H9 (cell line): ENCODE measurements at regions not wholly inside any gene's neighbourhood (a gene's known extent, or its start where the extent isn't known, plus 50 kb on each side); places are given as distances from the start of the nearest gene placed in this dataset.

ENCODE experiments used
- DNase-seq: peaks from one replicate; pipeline ENCODE4 v3.0.0-alpha.2; 2017
- H2AFZ ChIP-seq: one replicate; pipeline ENCODE4 v1.6.1; 2013; ENCODE audit warnings: mild to moderate bottlenecking, low read length, control low read depth, moderate library complexity
- H2AK5ac ChIP-seq: 2 replicates; pipeline ENCODE4 v1.6.1; 2013; ENCODE audit warnings: low read length, control low read depth, mixed read lengths; ENCODE audit not compliant: insufficient read length
- H2BK120ac ChIP-seq: one replicate; pipeline ENCODE4 v1.6.1; 2013; ENCODE audit warnings: low read depth, mild to moderate bottlenecking, low read length, control low read depth, inconsistent platforms; ENCODE audit not compliant: poor library complexity, severe bottlenecking
- H2BK12ac ChIP-seq: 2 replicates; pipeline ENCODE4 v1.6.1; 2013; ENCODE audit warnings: low read length, control low read depth, mixed read lengths, low read depth; ENCODE audit not compliant: insufficient read length
- H2BK15ac ChIP-seq: 2 replicates; pipeline ENCODE4 v1.6.1; 2013; ENCODE audit warnings: low read depth, low read length, control low read depth
- H2BK20ac ChIP-seq: one replicate; pipeline ENCODE4 v1.6.1; 2013; ENCODE audit warnings: low read depth, mild to moderate bottlenecking, low read length, control low read depth, inconsistent platforms; ENCODE audit not compliant: poor library complexity, severe bottlenecking
- H2BK5ac ChIP-seq: 2 replicates; pipeline ENCODE4 v1.6.1; 2013; ENCODE audit warnings: low read length, control low read depth, mixed read lengths; ENCODE audit not compliant: insufficient read length
- H3K14ac ChIP-seq: 2 replicates; pipeline ENCODE4 v1.6.1; 2013; ENCODE audit warnings: low read length, control low read depth; ENCODE audit not compliant: insufficient read depth
- H3K18ac ChIP-seq: 2 replicates; pipeline ENCODE4 v1.6.1; 2013; ENCODE audit warnings: low read depth, mild to moderate bottlenecking, mixed read lengths, low read length, control low read depth; ENCODE audit not compliant: insufficient read length
- H3K23ac ChIP-seq: 2 replicates; pipeline ENCODE4 v1.6.1; 2013; ENCODE audit warnings: low read length, control low read depth, mixed read lengths, low read depth; ENCODE audit not compliant: insufficient read length
- H3K23me2 ChIP-seq: 2 replicates; pipeline ENCODE4 v1.6.1; 2013; ENCODE audit warnings: low read depth, mild to moderate bottlenecking, mixed read lengths, low read length, control low read depth; ENCODE audit not compliant: insufficient read length, poor library complexity, severe bottlenecking
- H3K27ac ChIP-seq: 2 replicates; pipeline ENCODE4 v1.5.1; 2013; ENCODE audit warnings: low read length, control low read depth, mixed read lengths, low read depth; ENCODE audit not compliant: insufficient read length
- H3K27me3 ChIP-seq: 2 replicates; pipeline ENCODE4 v1.6.1; 2013; ENCODE audit warnings: low read length, control low read depth, inconsistent platforms; ENCODE audit not compliant: insufficient read depth
- H3K4ac ChIP-seq: 2 replicates; pipeline ENCODE4 v1.6.1; 2013; ENCODE audit warnings: low read depth, mild to moderate bottlenecking, control low read depth, inconsistent platforms, low read length, moderate library complexity
- H3K4me1 ChIP-seq: 2 replicates; pipeline ENCODE4 v1.6.1; 2013; ENCODE audit warnings: low read length, control low read depth, inconsistent platforms; ENCODE audit not compliant: insufficient read depth
- H3K4me2 ChIP-seq: 2 replicates; pipeline ENCODE4 v1.6.1; 2013; ENCODE audit warnings: low read length, control low read depth, mixed read lengths; ENCODE audit not compliant: insufficient read length, insufficient read depth
- H3K56ac ChIP-seq: 2 replicates; pipeline ENCODE4 v1.6.1; 2013; ENCODE audit warnings: low read depth, mild to moderate bottlenecking, mixed read lengths, low read length, control low read depth; ENCODE audit not compliant: insufficient read length
- H3K79me1 ChIP-seq: 2 replicates; pipeline ENCODE4 v1.6.1; 2013; ENCODE audit warnings: low read depth, mild to moderate bottlenecking, moderate library complexity, low read length, control low read depth, inconsistent platforms; ENCODE audit not compliant: insufficient read depth, poor library complexity, severe bottlenecking
- H3K79me2 ChIP-seq: 2 replicates; pipeline ENCODE4 v1.6.1; 2013; ENCODE audit warnings: low read length, control low read depth, inconsistent platforms; ENCODE audit not compliant: insufficient read depth
- H3K9ac ChIP-seq: 2 replicates; pipeline ENCODE4 v1.6.1; 2013; ENCODE audit warnings: low read length, control low read depth, mixed read lengths; ENCODE audit not compliant: insufficient read length; ENCODE audit errors: extremely low read depth
- H3K9me3 ChIP-seq: one replicate; pipeline ENCODE4 v1.6.1; 2013; ENCODE audit warnings: low read depth, low read length, inconsistent platforms; ENCODE audit not compliant: control insufficient read depth
- H3T11ph ChIP-seq: one replicate; pipeline ENCODE4 v1.6.1; 2013; ENCODE audit warnings: mild to moderate bottlenecking, low read length, control low read depth, inconsistent platforms
- H4K20me1 ChIP-seq: one replicate; pipeline ENCODE4 v1.6.1; 2013; ENCODE audit not compliant: control insufficient read depth, insufficient read length, insufficient read depth
- H4K5ac ChIP-seq: 2 replicates; pipeline ENCODE4 v1.6.1; 2013; ENCODE audit warnings: low read depth, mild to moderate bottlenecking, mixed read lengths, low read length, control low read depth; ENCODE audit not compliant: insufficient read length
- H4K8ac ChIP-seq: replicated peaks from 2 replicates; pipeline ENCODE4 v1.6.1; 2013; ENCODE audit warnings: low read length, control low read depth, mixed read lengths, low read depth; ENCODE audit not compliant: insufficient read length
- H4K91ac ChIP-seq: 2 replicates; pipeline ENCODE4 v1.6.1; 2013; ENCODE audit warnings: low read depth, mild to moderate bottlenecking, moderate library complexity, mixed read lengths, low read length, control low read depth; ENCODE audit not compliant: insufficient read length
- H3K27ac Mint-ChIP-seq, 3 experiments: 2 replicates in 2 of 3; 3 replicates in 1 of 3; pipeline ENCODE4 v1.8.0; 2020 to 2021; ENCODE audit warnings: mixed read lengths in 3 of 3, mild to moderate bottlenecking in 1 of 3, moderate library complexity in 1 of 3
- H3K27me3 Mint-ChIP-seq: 2 replicates; pipeline ENCODE4 v1.8.0; 2021; ENCODE audit warnings: low read depth, mild to moderate bottlenecking, moderate library complexity, mixed read lengths
- H3K36me3 Mint-ChIP-seq, 3 experiments: 2 replicates in 2 of 3; 3 replicates in 1 of 3; pipeline ENCODE4 v1.8.0; 2020 to 2021; ENCODE audit warnings: low read depth in 3 of 3, mixed read lengths in 3 of 3; ENCODE audit not compliant: insufficient read depth in 1 of 3
- H3K4me1 Mint-ChIP-seq, 2 experiments: 2 replicates each; pipeline ENCODE4 v1.8.0; 2020; ENCODE audit warnings: mixed read lengths in 2 of 2
- H3K4me3 Mint-ChIP-seq, 2 experiments: 2 replicates in 1 of 2; 3 replicates in 1 of 2; pipeline ENCODE4 v1.8.0; 2020 to 2021; ENCODE audit warnings: mild to moderate bottlenecking in 2 of 2, mixed read lengths in 2 of 2, moderate library complexity in 1 of 2
- H3K9me3 Mint-ChIP-seq, 2 experiments: 2 replicates in 1 of 2; 3 replicates in 1 of 2; pipeline ENCODE4 v1.8.0; 2020; ENCODE audit warnings: mild to moderate bottlenecking in 2 of 2, mixed read lengths in 2 of 2, moderate library complexity in 1 of 2
- WGBS: extraction: QIAGEN DNeasy Blood & Tissue Kit; methylation state at CpG from one replicate; pipeline ENCODE4 v1.1.7; 2013; ENCODE audit warnings: missing lambda C conversion rate, low lambda C conversion rate, mixed read lengths; ENCODE audit not compliant: insufficient read length; ENCODE audit errors: extremely low coverage; 5-methylcytosine and 5-hydroxymethylcytosine counted together
- TF ChIP-seq, protein P1 (sequence below): fragments of 200-600 bp; sonication (generic); conservative IDR thresholded peaks from 3 replicates; pipeline ENCODE4 v1.8.0; 2021; ENCODE audit warnings: antibody characterized with exemption, mild to moderate bottlenecking

DNA sequence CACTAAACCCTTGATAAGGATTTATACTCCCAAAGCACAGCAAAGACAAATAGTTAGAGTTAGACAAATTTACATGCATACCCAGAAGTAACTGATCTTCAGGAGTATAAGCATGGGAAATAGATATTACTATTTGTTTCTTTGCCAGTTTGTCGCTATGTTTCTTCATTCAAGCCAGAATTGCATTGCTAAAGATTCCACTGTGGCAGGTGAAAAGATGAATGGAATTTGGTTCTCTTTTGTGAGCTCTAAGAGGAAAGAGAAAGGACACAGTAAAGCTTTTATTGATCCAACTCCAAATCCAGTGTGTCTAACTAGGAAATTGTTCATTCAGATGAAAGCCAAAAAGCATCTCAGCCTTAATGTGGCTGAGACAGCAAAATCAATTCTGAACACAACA is 292.3 kb upstream of the SPRY2 start:
- Histone ChIP-seq H3K9me3 (no peaks in the 10 kb centered on the region), H4K5ac (no peak overlapping the region), H3K23me2 (no peaks in the 10 kb centered on the region), H2BK15ac (no peak overlapping the region), H2BK12ac (no peak overlapping the region), H3K79me1 (no peaks in the 10 kb centered on the region), H2AK5ac (no peak overlapping the region), H3K18ac (no peak overlapping the region), H3K4me1 (no peaks in the 10 kb centered on the region), H2BK120ac (no peak overlapping the region), H2AFZ (no peak overlapping the region), H4K91ac (no peak overlapping the region), H3K23ac (no peak overlapping the region), H3K27me3 (no peaks in the 10 kb centered on the region), H3K9ac (no peak overlapping the region), H3K14ac (no peak overlapping the region), H3K4ac (no peak overlapping the region), H3K56ac (no peak overlapping the region), H2BK5ac (no peak overlapping the region), H3K27ac (no peak overlapping the region), H4K8ac (no peak overlapping the region), H3T11ph (no peak overlapping the region), H3K4me2 (no peak overlapping the region), H2BK20ac (no peak overlapping the region), H3K79me2 (no peaks in the 10 kb centered on the region), H4K20me1 (no peaks in the 10 kb centered on the region)
- Mint-ChIP-seq H3K4me1 (peaks cover 5% of the 10 kb centered on the region in 2 experiments; a peak in 3 of 4 replicates), H3K36me3 (no peaks in the 10 kb centered on the region), H3K4me3 (no peak overlapping the region), H3K9me3 (no peaks in the 10 kb centered on the region), H3K27ac (no peak overlapping the region), H3K27me3 (no peaks in the 10 kb centered on the region)
- WGBS = no CpG with 5 or more reads among the region's 1 CpG
- TF ChIP-seq, protein P1, sequence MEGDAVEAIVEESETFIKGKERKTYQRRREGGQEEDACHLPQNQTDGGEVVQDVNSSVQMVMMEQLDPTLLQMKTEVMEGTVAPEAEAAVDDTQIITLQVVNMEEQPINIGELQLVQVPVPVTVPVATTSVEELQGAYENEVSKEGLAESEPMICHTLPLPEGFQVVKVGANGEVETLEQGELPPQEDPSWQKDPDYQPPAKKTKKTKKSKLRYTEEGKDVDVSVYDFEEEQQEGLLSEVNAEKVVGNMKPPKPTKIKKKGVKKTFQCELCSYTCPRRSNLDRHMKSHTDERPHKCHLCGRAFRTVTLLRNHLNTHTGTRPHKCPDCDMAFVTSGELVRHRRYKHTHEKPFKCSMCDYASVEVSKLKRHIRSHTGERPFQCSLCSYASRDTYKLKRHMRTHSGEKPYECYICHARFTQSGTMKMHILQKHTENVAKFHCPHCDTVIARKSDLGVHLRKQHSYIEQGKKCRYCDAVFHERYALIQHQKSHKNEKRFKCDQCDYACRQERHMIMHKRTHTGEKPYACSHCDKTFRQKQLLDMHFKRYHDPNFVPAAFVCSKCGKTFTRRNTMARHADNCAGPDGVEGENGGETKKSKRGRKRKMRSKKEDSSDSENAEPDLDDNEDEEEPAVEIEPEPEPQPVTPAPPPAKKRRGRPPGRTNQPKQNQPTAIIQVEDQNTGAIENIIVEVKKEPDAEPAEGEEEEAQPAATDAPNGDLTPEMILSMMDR = no peak
- DNase-seq = no peak
